Natural killer cell (primary cell): ENCODE measurements at regions not wholly inside any gene's neighbourhood (a gene's known extent, or its start where the extent isn't known, plus 50 kb on each side); places are given as distances from the start of the nearest gene placed in this dataset.
"Not testable (repeated sequence)": the region's sequence is repeated elsewhere in the genome, so short reads cannot be mapped to it uniquely, and the experiment has no call there.

ENCODE experiments used
- ATAC-seq, 3 donors: fragments of 150-1000 bp in 2 of 3; fragments of 200-7000 bp in 1 of 3; cut with Tn5 transposase; 1 replicate in 1 of 3; 2 replicates in 2 of 3; pipeline ENCODE4 v1.10.0; 2021; ENCODE audit warnings: mild to moderate bottlenecking in 2 of 3, moderate library complexity in 2 of 3
- DNase-seq, 2 donors: peaks; one replicate each; pipeline versions ENCODE4 v3.0.0 to v3.0.0-alpha.2; 2013 to 2021; ENCODE audit warnings: mixed read lengths in 1 of 2
- H3K27ac ChIP-seq: one replicate; pipeline ENCODE4 v1.5.1; 2013; ENCODE audit warnings: mild to moderate bottlenecking, low read length
- H3K27me3 ChIP-seq: one replicate; pipeline ENCODE4 v1.6.1; 2013; ENCODE audit warnings: low read length; ENCODE audit not compliant: control insufficient read depth, insufficient read depth
- H3K36me3 ChIP-seq: one replicate; pipeline ENCODE4 v1.6.1; 2013; ENCODE audit warnings: low read length; ENCODE audit not compliant: control insufficient read depth, insufficient read depth
- H3K4me1 ChIP-seq: one replicate; pipeline ENCODE4 v1.6.1; 2013; ENCODE audit warnings: low read length; ENCODE audit not compliant: control insufficient read depth, insufficient read depth
- H3K4me3 ChIP-seq: one replicate; pipeline ENCODE4 v1.5.1; 2013; ENCODE audit warnings: low read length
- H3K9me3 ChIP-seq: one replicate; pipeline ENCODE4 v1.6.1; 2013; ENCODE audit warnings: low read length; ENCODE audit not compliant: control insufficient read depth, insufficient read depth
- H3K27ac Mint-ChIP-seq, 2 donors: one replicate each; pipeline ENCODE4 v1.8.0; 2022; ENCODE audit warnings: mild to moderate bottlenecking in 2 of 2, mixed read lengths in 2 of 2, moderate library complexity in 1 of 2
- H3K27me3 Mint-ChIP-seq, 2 donors: one replicate each; pipeline ENCODE4 v1.8.0; 2022; ENCODE audit warnings: low read depth in 2 of 2, mixed read lengths in 2 of 2
- H3K36me3 Mint-ChIP-seq: one replicate; pipeline ENCODE4 v1.8.0; 2022; ENCODE audit warnings: mixed read lengths
- H3K4me1 Mint-ChIP-seq, 2 donors: one replicate each; pipeline ENCODE4 v1.8.0; 2022; ENCODE audit warnings: mixed read lengths in 2 of 2
- H3K4me3 Mint-ChIP-seq: one replicate; pipeline ENCODE4 v1.8.0; 2022; ENCODE audit warnings: mild to moderate bottlenecking, moderate library complexity, mixed read lengths
- H3K9me3 Mint-ChIP-seq, 2 donors: one replicate each; pipeline ENCODE4 v1.8.0; 2022; ENCODE audit warnings: mixed read lengths in 2 of 2
- CTCF ChIP-seq: fragments of 200-600 bp; IDR thresholded peaks from one replicate; pipeline ENCODE4 v1.8.0; 2022; ENCODE audit warnings: antibody characterized with exemption
- WGBS: methylation state at CpG from one replicate; pipeline ENCODE4 v1.1.7; 2013; ENCODE audit warnings: missing lambda C conversion rate; ENCODE audit not compliant: insufficient coverage; 5-methylcytosine and 5-hydroxymethylcytosine counted together
- intact Hi-C: fragments of 100-400 bp; cut with micrococcal nuclease; formaldehyde crosslinking; loops from one replicate; pipeline ENCODE4 v1.14.2; 2022

GRCh38 chr13:39835253-39835652 is 179.8 kb downstream of the COG6 start:
- no peak for TF ChIP-seq CTCF

GRCh38 chr13:39836038-39836437 is 180.6 kb downstream of the COG6 start:
- H3K4me1 Mint-ChIP-seq, result no peaks in the 10 kb centered on the region
- Histone ChIP-seq H3K4me3 (no peak overlapping the region), H3K36me3 (no peaks in the 10 kb centered on the region), H3K27me3 (no peaks in the 10 kb centered on the region), H3K9me3 (no peaks in the 10 kb centered on the region), H3K27ac (no peak overlapping the region), H3K4me1 (no peaks in the 10 kb centered on the region)
- H3K27me3 Mint-ChIP-seq, result peaks cover 0 to 10% of the 10 kb centered on the region in 2 donors
- no peak for DNase-seq
- no peak for TF ChIP-seq CTCF
- H3K36me3 Mint-ChIP-seq, result no peaks in the 10 kb centered on the region
- ATAC-seq, result no peak
- no peak overlapping the region for H3K4me3 Mint-ChIP-seq
- intact Hi-C loops, result no loop called here
- WGBS, result 100% methylated on average over 1 of the region's 2 CpGs
- H3K27ac Mint-ChIP-seq, result no peak overlapping the region
- H3K9me3 Mint-ChIP-seq, result no peaks in the 10 kb centered on the region

More at GRCh38 chr13:39835253-39835652, 179.8 kb downstream of the COG6 start:
- Histone ChIP-seq H3K36me3 (no peaks in the 10 kb centered on the region), H3K9me3 (no peaks in the 10 kb centered on the region), H3K27me3 (no peaks in the 10 kb centered on the region), H3K27ac (no peak overlapping the region), H3K4me1 (no peaks in the 10 kb centered on the region), H3K4me3 (no peak overlapping the region)
- Mint-ChIP-seq H3K36me3 (no peaks in the 10 kb centered on the region), H3K9me3 (no peaks in the 10 kb centered on the region), H3K4me1 (no peaks in the 10 kb centered on the region), H3K27me3 (peaks cover 0 to 10% of the 10 kb centered on the region in 2 donors), H3K4me3 (no peak overlapping the region), H3K27ac (no peak overlapping the region)
- ATAC-seq, result no peak
- DNase-seq, result no peak
- WGBS, result 87% methylated on average over 7 of the region's 7 CpGs
- intact Hi-C loops, result no loop called here

GRCh38 chr13:39837866-39838265 is 182.4 kb downstream of the COG6 start:
- H3K27ac Mint-ChIP-seq, intact Hi-C loops, H3K9me3 ChIP-seq, H3K9me3 Mint-ChIP-seq, H3K36me3 ChIP-seq, H3K4me1 ChIP-seq, H3K27ac ChIP-seq, H3K4me3 ChIP-seq, DNase-seq, H3K4me3 Mint-ChIP-seq, H3K27me3 ChIP-seq, ATAC-seq, H3K27me3 Mint-ChIP-seq, H3K36me3 Mint-ChIP-seq, H3K4me1 Mint-ChIP-seq: not testable (repeated sequence)
- WGBS, result 40% methylated on average over 1 of the region's 1 CpG

GRCh38 chr13:39840201-39840600 is 184.7 kb downstream of the COG6 start:
- ATAC-seq (no peak), DNase-seq (no peak)
- Histone ChIP-seq H3K27me3 (peaks cover 2% of the 10 kb centered on the region), H3K4me1 (no peaks in the 10 kb centered on the region), H3K4me3 (no peak overlapping the region), H3K27ac (no peak overlapping the region), H3K36me3 (no peaks in the 10 kb centered on the region), H3K9me3 (no peaks in the 10 kb centered on the region)
- Mint-ChIP-seq H3K27me3 (peaks cover 0 to 4% of the 10 kb centered on the region in 2 donors), H3K9me3 (no peaks in the 10 kb centered on the region), H3K4me1 (no peaks in the 10 kb centered on the region), H3K36me3 (no peaks in the 10 kb centered on the region), H3K4me3 (no peak overlapping the region), H3K27ac (no peak overlapping the region)
- whole genome bisulfite sequencing, result 92% methylated on average over 3 of the region's 3 CpGs
- no peak for TF ChIP-seq CTCF
- intact Hi-C loops, result no loop called here
